Psoas muscle (tissue), 7 donors: ENCODE measurements at regions not wholly inside any gene's neighbourhood (a gene's known extent, or its start where the extent isn't known, plus 50 kb on each side); places are given as distances from the start of the nearest gene placed in this dataset.

ENCODE experiments used
- ATAC-seq, 4 donors: fragments of 200-7000 bp; cut with Tn5 transposase; one replicate each; pipeline ENCODE4 v1.9.1; 2020; ENCODE audit warnings: moderate library complexity in 3 of 4, mild to moderate bottlenecking in 2 of 4
- DNase-seq, 2 donors: peaks; one replicate each; pipeline ENCODE4 v3.0.0-alpha.2; 2020
- H3K27ac ChIP-seq: fragments of 200-600 bp; one replicate; pipeline ENCODE4 v1.8.0; 2022
- H3K27me3 ChIP-seq, 3 donors: fragments of 200-600 bp in 1 of 3; one replicate each; pipeline versions ENCODE4 v1.6.1 to v1.8.0; 2013 to 2022; ENCODE audit warnings: low read length in 2 of 3, mild to moderate bottlenecking in 2 of 3, moderate library complexity in 1 of 3; ENCODE audit not compliant: insufficient read depth in 3 of 3
- H3K36me3 ChIP-seq, 2 donors: fragments of 200-600 bp in 1 of 2; one replicate each; pipeline versions ENCODE4 v1.6.1 to v1.8.0; 2013 to 2022; ENCODE audit warnings: low read depth in 1 of 2, mild to moderate bottlenecking in 1 of 2, moderate library complexity in 1 of 2; ENCODE audit not compliant: insufficient read depth in 1 of 2
- H3K4me1 ChIP-seq: fragments of 200-600 bp; one replicate; pipeline ENCODE4 v1.8.0; 2022
- H3K4me3 ChIP-seq: fragments of 200-600 bp; one replicate; pipeline ENCODE4 v1.8.0; 2022; ENCODE audit warnings: mild to moderate bottlenecking
- H3K9me3 ChIP-seq: fragments of 200-600 bp; one replicate; pipeline ENCODE4 v1.8.0; 2022
- WGBS, 3 donors: extraction: QIAGEN DNeasy Blood & Tissue Kit; methylation state at CpG; one replicate each; pipeline versions ENCODE4 v1.1.6 to v1.1.7; 2013; 5-methylcytosine and 5-hydroxymethylcytosine counted together
- intact Hi-C, 2 donors: fragments of 100-400 bp; cut with DNase I; formaldehyde crosslinking; loops; one replicate each; pipeline versions ENCODE4 v1.11.0 to v1.14.2; 2022
- TF ChIP-seq, protein P1 (sequence below): fragments of 200-600 bp; IDR thresholded peaks from one replicate; pipeline ENCODE4 v1.8.0; 2022; ENCODE audit warnings: antibody characterized with exemption
- donor health status: healthy with polysubstance abuse.
- donor health status: DM: no; HTN: no; CAD: no; lungs with moderate emphysema.
- donor health status: Bipolar disorder and iron deficiency.
- donor health status: healthy.
- donor health status: DM: yes; HTN: yes; CAD: no.
- donor health status: DM: no; HTN: no; CAD: no.
- donor health status: DM: yes; HTN: yes; CAD: no.

DNA sequence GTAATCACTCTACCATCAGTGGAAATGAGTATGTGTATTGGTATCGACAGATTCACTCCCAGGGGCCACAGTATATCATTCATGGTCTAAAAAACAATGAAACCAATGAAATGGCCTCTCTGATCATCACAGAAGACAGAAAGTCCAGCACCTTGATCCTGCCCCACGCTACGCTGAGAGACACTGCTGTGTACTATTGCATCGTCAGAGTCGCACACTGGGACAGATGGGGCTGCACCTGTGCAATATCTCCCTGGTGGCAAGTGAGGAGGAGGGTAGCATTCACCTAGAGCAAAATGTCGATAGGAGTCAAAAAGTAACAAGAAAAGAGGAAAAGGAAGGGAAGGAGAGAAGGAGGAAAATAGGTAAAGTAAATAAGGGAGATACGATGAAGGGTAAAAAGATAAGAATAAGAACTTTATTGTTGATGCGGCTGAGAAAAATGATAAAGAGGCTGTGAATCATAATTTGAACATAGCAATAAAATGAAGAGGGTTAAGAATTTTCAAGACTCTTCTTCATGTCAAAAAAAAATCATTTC is 450.5 kb upstream of the OR4E1 start:
- TF ChIP-seq, protein P1, sequence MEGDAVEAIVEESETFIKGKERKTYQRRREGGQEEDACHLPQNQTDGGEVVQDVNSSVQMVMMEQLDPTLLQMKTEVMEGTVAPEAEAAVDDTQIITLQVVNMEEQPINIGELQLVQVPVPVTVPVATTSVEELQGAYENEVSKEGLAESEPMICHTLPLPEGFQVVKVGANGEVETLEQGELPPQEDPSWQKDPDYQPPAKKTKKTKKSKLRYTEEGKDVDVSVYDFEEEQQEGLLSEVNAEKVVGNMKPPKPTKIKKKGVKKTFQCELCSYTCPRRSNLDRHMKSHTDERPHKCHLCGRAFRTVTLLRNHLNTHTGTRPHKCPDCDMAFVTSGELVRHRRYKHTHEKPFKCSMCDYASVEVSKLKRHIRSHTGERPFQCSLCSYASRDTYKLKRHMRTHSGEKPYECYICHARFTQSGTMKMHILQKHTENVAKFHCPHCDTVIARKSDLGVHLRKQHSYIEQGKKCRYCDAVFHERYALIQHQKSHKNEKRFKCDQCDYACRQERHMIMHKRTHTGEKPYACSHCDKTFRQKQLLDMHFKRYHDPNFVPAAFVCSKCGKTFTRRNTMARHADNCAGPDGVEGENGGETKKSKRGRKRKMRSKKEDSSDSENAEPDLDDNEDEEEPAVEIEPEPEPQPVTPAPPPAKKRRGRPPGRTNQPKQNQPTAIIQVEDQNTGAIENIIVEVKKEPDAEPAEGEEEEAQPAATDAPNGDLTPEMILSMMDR: no peak
- intact Hi-C loops: no loop called here
- Histone ChIP-seq H3K9me3 (no peaks in the 10 kb centered on the region), H3K4me3 (no peak overlapping the region), H3K4me1 (no peaks in the 10 kb centered on the region), H3K27ac (no peak overlapping the region), H3K36me3 (no peaks in the 10 kb centered on the region), H3K27me3 (no peaks in the 10 kb centered on the region)
- DNase-seq (no peak), ATAC-seq (no peak)
- WGBS, 3 donors: 85 to 88% (median 87%) methylated on average over 8 of the region's 8 CpGs

DNA sequence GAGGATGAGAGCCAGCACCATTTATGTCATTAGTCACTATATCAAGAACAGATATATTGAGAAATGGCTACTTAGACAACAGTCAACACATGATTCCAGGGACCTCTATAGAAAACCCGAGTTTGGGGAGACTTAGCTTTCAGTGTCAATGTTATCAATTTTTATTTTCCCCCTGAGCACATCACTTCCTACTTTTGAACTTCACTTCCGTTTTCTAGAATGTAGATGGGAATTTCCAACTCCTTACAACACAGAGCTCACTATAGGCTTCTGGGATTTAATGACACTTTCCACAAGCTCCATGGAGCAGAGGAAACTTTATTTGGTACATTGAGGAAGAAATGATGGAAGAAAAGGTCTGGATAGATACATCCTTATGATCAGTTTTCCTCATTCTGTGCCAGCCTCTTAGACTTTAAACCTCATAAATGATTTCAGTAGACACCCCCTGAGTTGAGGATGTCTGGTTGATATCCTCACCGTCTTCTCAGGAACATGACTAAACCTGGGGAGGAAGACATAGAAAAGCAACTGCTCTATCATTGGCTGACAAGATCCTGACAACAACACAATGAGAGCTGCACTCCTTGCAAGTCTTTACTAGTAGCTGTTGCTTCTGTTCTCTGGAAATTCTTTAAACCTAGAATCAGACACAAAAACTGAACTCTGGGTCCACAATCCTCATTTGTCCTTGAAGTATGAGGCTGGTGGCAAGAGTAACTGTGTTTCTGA is 449.4 kb upstream of the OR4E1 start:
- ATAC-seq (no peak), DNase-seq (no peak)
- intact Hi-C loops: no loop called here
- H3K4me1 ChIP-seq: no peaks in the 10 kb centered on the region
- H3K9me3 ChIP-seq: no peaks in the 10 kb centered on the region
- no peak overlapping the region for H3K4me3 ChIP-seq
- no peaks in the 10 kb centered on the region for H3K27me3 ChIP-seq
- no peak overlapping the region for H3K27ac ChIP-seq
- TF ChIP-seq, protein P1: no peak
- H3K36me3 ChIP-seq: no peaks in the 10 kb centered on the region
- 56 to 78% (median 76%) methylated on average over 3 of the region's 3 CpGs for WGBS, 3 donors

DNA sequence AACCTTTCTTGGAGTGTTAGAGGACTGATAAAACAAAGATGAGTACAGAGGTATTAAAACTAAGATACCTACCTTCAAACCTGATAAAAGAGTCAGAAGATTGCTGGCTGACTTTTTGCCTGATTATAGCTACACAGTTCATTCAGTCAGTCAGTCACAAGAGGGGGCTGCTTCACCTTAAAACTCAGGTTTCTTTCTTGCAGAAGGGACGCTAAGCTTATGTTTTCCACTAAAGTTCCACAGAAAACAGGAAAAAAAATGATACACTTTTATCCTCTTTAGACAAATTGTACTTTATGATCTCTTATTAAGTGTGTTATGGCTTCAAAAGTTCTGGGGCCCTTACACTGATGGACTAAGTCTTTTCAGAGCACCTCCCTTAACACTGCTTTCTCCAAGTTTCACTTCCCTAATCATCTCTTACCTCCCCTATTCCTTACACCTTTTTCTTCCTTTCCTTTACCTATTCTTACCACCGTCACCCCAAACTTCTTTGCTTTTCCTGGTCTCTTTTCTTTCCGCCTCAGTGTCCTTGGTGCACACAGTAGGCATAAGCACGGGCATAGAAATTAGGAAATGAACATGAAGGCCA is 448.7 kb upstream of the OR4E1 start:
- H3K9me3 ChIP-seq: no peaks in the 10 kb centered on the region
- H3K36me3 ChIP-seq: no peaks in the 10 kb centered on the region
- no peaks in the 10 kb centered on the region for H3K27me3 ChIP-seq
- intact Hi-C loops: no loop called here
- H3K27ac ChIP-seq: no peak overlapping the region
- no peak overlapping the region for H3K4me3 ChIP-seq
- no peak for DNase-seq
- ATAC-seq: no peak
- WGBS, 3 donors: 54 to 68% (median 59%) methylated on average over 4 of the region's 4 CpGs
- H3K4me1 ChIP-seq: no peaks in the 10 kb centered on the region
- TF ChIP-seq, protein P1: no peak

DNA sequence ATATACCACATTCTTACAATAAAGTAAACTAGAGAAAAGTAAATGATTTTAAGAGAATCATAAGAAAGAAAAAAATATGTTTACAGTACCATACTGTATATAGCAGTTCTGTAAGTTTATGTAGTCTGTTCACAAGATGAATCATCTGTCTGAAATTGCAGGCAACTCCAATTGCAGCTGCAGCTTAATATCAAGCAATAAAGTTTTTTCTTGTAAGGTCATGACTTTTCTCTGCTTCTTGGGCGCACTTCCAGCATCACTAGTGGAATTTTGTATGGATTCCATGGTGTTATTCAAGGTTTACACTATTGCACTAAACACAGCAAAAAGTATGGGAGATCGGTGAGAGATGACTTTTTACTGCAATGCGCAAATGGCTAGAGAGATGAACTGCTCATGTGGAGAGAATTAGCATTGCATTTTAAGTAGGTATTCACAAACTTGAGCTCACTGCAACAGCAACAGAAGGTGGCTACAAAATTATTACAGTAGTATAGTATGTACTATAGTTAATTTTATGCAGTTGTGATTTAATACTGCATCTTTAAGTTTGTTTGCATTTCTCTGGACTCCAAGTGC is 445.4 kb upstream of the OR4E1 start:
- no peak for ATAC-seq
- no peak for DNase-seq
- Histone ChIP-seq H3K4me1 (no peaks in the 10 kb centered on the region), H3K4me3 (no peak overlapping the region), H3K9me3 (no peaks in the 10 kb centered on the region), H3K27ac (no peak overlapping the region), H3K36me3 (no peaks in the 10 kb centered on the region), H3K27me3 (no peaks in the 10 kb centered on the region)
- 22 to 36% (median 28%) methylated on average over 3 of the region's 3 CpGs for WGBS, 3 donors
- intact Hi-C loops: no loop called here
- TF ChIP-seq, protein P1: no peak
